WERI-Rb-1 (cell line): ENCODE measurements at regions not wholly inside any gene's neighbourhood (a gene's known extent, or its start where the extent isn't known, plus 50 kb on each side); places are given as distances from the start of the nearest gene placed in this dataset.
"Not testable (repeated sequence)": the region's sequence is repeated elsewhere in the genome, so short reads cannot be mapped to it uniquely, and the experiment has no call there.

Experiments
- DNase-seq: peaks from one replicate; pipeline ENCODE4 v3.0.0-alpha.2; 2020
- H3K27ac ChIP-seq: fragments of 250-450 bp; sonication (Bioruptor Pico); 2 replicates; pipeline ENCODE4 v1.5.1; 2020; ENCODE audit warnings: mild to moderate bottlenecking, moderate library complexity
- H3K27me3 ChIP-seq: fragments of 250-450 bp; sonication (Bioruptor Pico); 2 replicates; pipeline ENCODE4 v1.5.1; 2021; ENCODE audit warnings: mild to moderate bottlenecking, low read depth, moderate library complexity; ENCODE audit not compliant: insufficient read depth, severe bottlenecking
- H3K36me3 ChIP-seq: fragments of 250-450 bp; sonication (Bioruptor Pico); 2 replicates; pipeline ENCODE4 v1.5.1; 2020; ENCODE audit warnings: mild to moderate bottlenecking, moderate library complexity
- H3K4me3 ChIP-seq: 2 replicates; pipeline ENCODE4 v1.5.1; 2011; ENCODE audit warnings: low read depth, mild to moderate bottlenecking, control low read depth, low read length
- H3K9me3 ChIP-seq: fragments of 250-450 bp; sonication (Bioruptor Pico); 2 replicates; pipeline ENCODE4 v1.5.1; 2021; ENCODE audit warnings: mild to moderate bottlenecking, moderate library complexity; ENCODE audit not compliant: severe bottlenecking
- CTCF ChIP-seq: IDR thresholded peaks from 2 replicates; pipeline ENCODE4 v1.5.1; 2011; ENCODE audit warnings: low read depth, mild to moderate bottlenecking, control low read depth, inconsistent platforms, low read length

GRCh38 chr12:116673681-116674111, 64.2 kb downstream of the SPRING1 start:
- no peaks in the 10 kb centered on the region for H3K27me3 ChIP-seq
- TF ChIP-seq CTCF = no peak
- no peaks in the 10 kb centered on the region for H3K36me3 ChIP-seq
- H3K9me3 ChIP-seq = no peaks in the 10 kb centered on the region
- DNase-seq = no peak
- no peak overlapping the region for H3K4me3 ChIP-seq
- no peak overlapping the region for H3K27ac ChIP-seq

- Histone ChIP-seq H3K27ac (no peak overlapping the region), H3K4me3 (no peak overlapping the region), H3K9me3 (no peaks in the 10 kb centered on the region), H3K36me3 (no peaks in the 10 kb centered on the region), H3K27me3 (no peaks in the 10 kb centered on the region)
- no peak for TF ChIP-seq CTCF
- no peak for DNase-seq
Measured at GRCh38 chr12:116672842-116673516, 64.9 kb downstream of the SPRING1 start.

- Histone ChIP-seq H3K27me3 (no peaks in the 10 kb centered on the region), H3K36me3 (no peaks in the 10 kb centered on the region), H3K27ac (no peak overlapping the region), H3K4me3 (no peak overlapping the region), H3K9me3 (no peaks in the 10 kb centered on the region)
- TF ChIP-seq CTCF = no peak
- no peak for DNase-seq
Measured at GRCh38 chr12:116672010-116672409, 65.9 kb downstream of the SPRING1 start.

GRCh38 chr12:116670859-116671258, 67.0 kb downstream of the SPRING1 start:
- H3K9me3 ChIP-seq = no peaks in the 10 kb centered on the region
- no peak for DNase-seq
- no peaks in the 10 kb centered on the region for H3K36me3 ChIP-seq
- no peak overlapping the region for H3K4me3 ChIP-seq
- H3K27ac ChIP-seq = no peak overlapping the region
- no peak for TF ChIP-seq CTCF
- H3K27me3 ChIP-seq = no peaks in the 10 kb centered on the region

- H3K27me3 ChIP-seq = no peaks in the 10 kb centered on the region
- no peak for TF ChIP-seq CTCF
- H3K36me3 ChIP-seq = no peaks in the 10 kb centered on the region
- DNase-seq = no peak
- H3K4me3 ChIP-seq = no peak overlapping the region
- no peaks in the 10 kb centered on the region for H3K9me3 ChIP-seq
- no peak overlapping the region for H3K27ac ChIP-seq
Measured at GRCh38 chr12:116667752-116668151, 70.1 kb downstream of the SPRING1 start.

- H3K27me3 ChIP-seq, DNase-seq, H3K9me3 ChIP-seq, H3K27ac ChIP-seq, H3K4me3 ChIP-seq, H3K36me3 ChIP-seq: not testable (repeated sequence)
Measured at GRCh38 chr12:116666829-116667228, 71.0 kb downstream of the SPRING1 start.
